Aorta (tissue), 5 donors: ENCODE measurements at regions not wholly inside any gene's neighbourhood (a gene's known extent, or its start where the extent isn't known, plus 50 kb on each side); places are given as distances from the start of the nearest gene placed in this dataset.
"Not testable (repeated sequence)": the region's sequence is repeated elsewhere in the genome, so short reads cannot be mapped to it uniquely, and the experiment has no call there.

Experiments used
- ATAC-seq: fragments of 200-7000 bp; cut with Tn5 transposase; one replicate; pipeline ENCODE4 v1.9.1; 2022; ENCODE audit warnings: moderate library complexity; ENCODE audit not compliant: low FRiP score
- DNase-seq, 2 donors: peaks; one replicate each; pipeline ENCODE4 v3.0.0-alpha.2; 2020
- H3K27ac ChIP-seq, 2 donors: one replicate each; pipeline ENCODE4 v1.5.1; 2013; ENCODE audit warnings: low read length in 2 of 2, mild to moderate bottlenecking in 2 of 2, moderate library complexity in 2 of 2, control low read depth in 1 of 2, inconsistent platforms in 1 of 2, low read depth in 1 of 2
- H3K27me3 ChIP-seq, 2 donors: one replicate each; pipeline ENCODE4 v1.6.1; 2013; ENCODE audit warnings: control low read depth in 1 of 2, low read length in 1 of 2, mild to moderate bottlenecking in 1 of 2, moderate library complexity in 1 of 2; ENCODE audit not compliant: insufficient read depth in 2 of 2, control insufficient read depth in 1 of 2
- H3K36me3 ChIP-seq, 2 donors: one replicate each; pipeline ENCODE4 v1.6.1; 2013; ENCODE audit warnings: control low read depth in 1 of 2, low read length in 1 of 2, mild to moderate bottlenecking in 1 of 2; ENCODE audit not compliant: insufficient read depth in 2 of 2, control insufficient read depth in 1 of 2
- H3K4me1 ChIP-seq, 2 donors: one replicate each; pipeline ENCODE4 v1.6.1; 2013; ENCODE audit warnings: low read length in 2 of 2, control low read depth in 1 of 2, mild to moderate bottlenecking in 1 of 2, moderate library complexity in 1 of 2; ENCODE audit not compliant: insufficient read depth in 2 of 2, control insufficient read depth in 1 of 2
- H3K4me3 ChIP-seq, 2 donors: one replicate each; pipeline ENCODE4 v1.5.1; 2013; ENCODE audit warnings: low read length in 2 of 2, control low read depth in 1 of 2, mild to moderate bottlenecking in 1 of 2
- H3K9me3 ChIP-seq: one replicate; pipeline ENCODE4 v1.6.1; 2013; ENCODE audit warnings: mild to moderate bottlenecking, low read length; ENCODE audit not compliant: control insufficient read depth
- WGBS, 2 donors: extraction: QIAGEN DNeasy Blood & Tissue Kit; methylation state at CpG; one replicate each; pipeline ENCODE4 v1.1.7; 2013; 5-methylcytosine and 5-hydroxymethylcytosine counted together
- intact Hi-C, 2 donors: fragments of 100-400 bp; cut with DNase I; formaldehyde crosslinking; loops; one replicate each; pipeline versions ENCODE4 v1.14.2 to v1.15.0; 2022
- donor health status: healthy with polysubstance abuse.
- donor health status: Bipolar disorder and iron deficiency.
- donor health status: DM: no; HTN: no; CAD: no.
- donor health status: DM: no; HTN: no; CAD: no.
- donor health status: DM: yes; HTN: yes; CAD: no.

DNA sequence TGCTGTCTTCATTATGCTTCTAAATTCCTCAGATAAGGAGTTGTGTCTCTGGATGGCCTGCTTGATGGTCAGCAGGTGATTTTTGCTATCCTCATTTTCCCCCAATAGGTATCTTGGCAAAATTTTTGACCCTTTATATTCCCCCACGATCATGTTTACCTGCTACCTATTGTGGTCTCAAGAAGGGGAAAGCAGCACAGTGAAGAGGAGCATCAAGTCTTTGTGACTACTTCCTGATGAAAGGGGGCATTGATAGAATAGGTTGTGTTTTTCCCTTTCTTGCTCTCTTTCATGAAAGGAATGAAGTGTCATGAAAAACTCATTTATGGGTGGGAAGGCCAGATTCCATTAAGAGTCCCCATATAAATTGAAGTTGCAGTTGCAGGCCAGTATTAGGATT is 153.8 kb downstream of the KLF8 start:
- H3K9me3 ChIP-seq: no peaks in the 10 kb centered on the region
- no peak overlapping the region for H3K4me3 ChIP-seq
- intact Hi-C loops: no loop called here
- H3K27ac ChIP-seq: no peak overlapping the region
- ATAC-seq (no peak), DNase-seq (no peak)
- no peaks in the 10 kb centered on the region for H3K4me1 ChIP-seq
- no peaks in the 10 kb centered on the region for H3K27me3 ChIP-seq
- WGBS, 2 donors: 50 to 62% methylated on average over 1 of the region's 1 CpG
- H3K36me3 ChIP-seq: no peaks in the 10 kb centered on the region

DNA sequence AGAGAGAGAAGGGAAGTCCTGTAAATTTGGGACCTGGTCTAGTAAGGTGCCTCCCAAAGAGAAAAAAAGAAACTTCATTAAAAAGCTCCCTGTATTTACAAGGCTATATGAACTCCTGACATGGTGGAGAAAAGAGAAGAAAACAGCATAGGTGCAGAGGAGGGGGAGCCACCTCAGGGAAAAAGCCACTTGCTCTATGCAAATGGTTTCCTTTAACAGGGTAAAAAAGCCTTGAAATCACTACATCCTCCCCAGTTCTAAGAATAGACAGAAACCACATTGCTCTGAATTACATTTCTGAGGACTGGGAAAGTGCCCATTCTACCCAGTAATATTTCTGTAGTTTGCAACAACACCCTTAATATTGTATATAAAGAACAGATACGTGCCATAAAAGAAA is 165.5 kb downstream of the KLF8 start:
- Histone ChIP-seq H3K27ac (no peak overlapping the region), H3K4me1 (no peaks in the 10 kb centered on the region), H3K9me3 (no peaks in the 10 kb centered on the region), H3K27me3 (no peaks in the 10 kb centered on the region), H3K4me3 (no peak overlapping the region), H3K36me3 (no peaks in the 10 kb centered on the region)
- ATAC-seq (no peak), DNase-seq (no peak)
- intact Hi-C loops: no loop called here
- WGBS, 2 donors: 80 to 84% methylated on average over 1 of the region's 1 CpG

DNA sequence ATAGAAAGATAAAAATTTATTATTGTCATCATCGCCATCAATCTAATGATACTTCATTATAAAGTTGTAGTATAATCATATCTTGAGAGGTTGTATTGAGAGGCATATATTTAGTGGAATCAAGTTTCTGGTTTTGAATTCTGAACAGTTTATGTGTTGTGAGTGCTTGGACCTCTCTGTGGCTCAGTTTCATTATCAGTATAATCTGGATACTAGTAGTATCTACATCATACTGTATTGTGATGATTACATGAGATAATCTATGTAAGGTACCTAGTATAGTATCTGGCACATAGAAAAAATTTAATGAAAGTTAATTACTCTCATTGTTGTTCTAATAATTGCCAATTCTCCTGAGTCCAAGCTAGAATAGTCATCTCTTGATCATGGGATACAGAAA is 161.2 kb upstream of the UBQLN2 start:
- no peaks in the 10 kb centered on the region for H3K27me3 ChIP-seq
- no peak overlapping the region for H3K27ac ChIP-seq
- no peaks in the 10 kb centered on the region for H3K9me3 ChIP-seq
- DNase-seq (no peak), ATAC-seq (no peak)
- WGBS, 2 donors: 77 to 93% methylated on average over 1 of the region's 1 CpG
- no peaks in the 10 kb centered on the region for H3K36me3 ChIP-seq
- intact Hi-C loops: no loop called here
- H3K4me1 ChIP-seq: no peaks in the 10 kb centered on the region
- no peak overlapping the region for H3K4me3 ChIP-seq

DNA sequence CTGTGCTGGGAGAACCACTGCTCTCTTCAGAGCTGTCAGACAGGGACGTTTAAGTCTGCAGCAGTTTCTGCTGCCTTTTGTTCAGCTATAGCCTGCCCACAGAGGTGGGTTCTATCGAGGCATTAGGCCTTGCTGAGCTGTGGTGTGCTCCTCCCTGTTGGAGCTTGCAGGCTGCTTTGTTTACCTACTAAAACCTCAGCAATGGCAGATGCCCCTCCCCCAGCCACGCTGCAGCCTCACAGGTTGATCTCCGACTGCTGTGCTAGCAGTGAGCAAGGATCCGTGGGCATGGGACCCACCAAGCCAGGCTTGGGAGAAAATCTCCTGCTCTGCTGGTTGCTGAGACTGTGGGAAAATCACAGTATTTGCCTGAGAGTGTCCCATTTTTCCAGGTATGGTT is 133.8 kb upstream of the UBQLN2 start:
- Histone ChIP-seq H3K9me3 (no peaks in the 10 kb centered on the region), H3K4me1 (no peaks in the 10 kb centered on the region), H3K27ac (no peak overlapping the region), H3K36me3 (no peaks in the 10 kb centered on the region), H3K4me3 (no peak overlapping the region), H3K27me3 (no peaks in the 10 kb centered on the region)
- DNase-seq (no peak), ATAC-seq (no peak)
- intact Hi-C loops: no loop called here
- WGBS, 2 donors: 28 to 50% methylated on average over 5 of the region's 5 CpGs

DNA sequence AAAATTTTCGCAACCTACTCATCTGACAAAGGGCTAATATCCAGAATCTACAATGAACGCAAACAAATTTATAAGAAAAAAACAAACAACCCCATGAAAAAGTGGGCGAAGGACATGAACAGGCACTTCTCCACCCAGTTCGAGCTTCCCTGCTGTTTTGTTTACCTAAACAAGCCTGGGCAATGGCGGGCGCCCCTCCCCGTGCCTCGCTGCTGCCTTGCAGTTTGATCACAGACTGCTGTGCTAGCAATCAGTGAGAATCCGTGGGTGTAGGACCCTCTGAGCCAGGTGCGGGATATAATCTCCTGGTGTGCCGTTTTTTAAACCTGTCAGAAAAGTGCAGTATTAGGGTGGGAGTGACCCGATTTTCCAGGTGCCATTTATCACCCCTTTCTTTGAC is 111.4 kb upstream of the UBQLN2 start:
- H3K27me3 ChIP-seq, H3K27ac ChIP-seq, H3K4me1 ChIP-seq, intact Hi-C loops, H3K4me3 ChIP-seq, H3K9me3 ChIP-seq, ATAC-seq, DNase-seq, H3K36me3 ChIP-seq: not testable (repeated sequence)
- 86% methylated on average over 12 of the region's 12 CpGs for WGBS, 2 donors

DNA sequence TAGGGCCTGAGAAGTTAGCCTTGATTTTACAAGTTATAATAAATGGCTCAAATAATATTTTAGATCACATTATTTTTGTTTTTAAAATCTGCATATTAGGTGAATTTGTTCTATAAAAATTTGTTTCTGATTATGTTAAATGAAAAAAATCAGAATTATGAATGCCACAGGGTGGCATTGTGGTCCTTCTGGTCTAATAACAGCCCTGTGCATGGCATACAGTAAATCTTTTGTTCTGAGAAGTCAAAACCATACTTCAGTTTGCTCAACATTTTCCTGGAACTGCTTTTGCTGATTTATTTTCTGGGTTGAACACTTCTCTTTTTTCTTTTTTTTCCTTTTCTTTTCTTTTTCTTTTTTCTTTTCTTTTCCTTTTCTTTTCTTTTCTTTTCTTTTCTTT is 101.0 kb upstream of the UBQLN2 start:
- H3K4me1 ChIP-seq: no peaks in the 10 kb centered on the region
- DNase-seq (no peak), ATAC-seq (no peak)
- H3K27ac ChIP-seq: no peak overlapping the region
- no peak overlapping the region for H3K4me3 ChIP-seq
- no peaks in the 10 kb centered on the region for H3K9me3 ChIP-seq
- no peaks in the 10 kb centered on the region for H3K27me3 ChIP-seq
- no peaks in the 10 kb centered on the region for H3K36me3 ChIP-seq
- intact Hi-C loops: no loop called here

DNA sequence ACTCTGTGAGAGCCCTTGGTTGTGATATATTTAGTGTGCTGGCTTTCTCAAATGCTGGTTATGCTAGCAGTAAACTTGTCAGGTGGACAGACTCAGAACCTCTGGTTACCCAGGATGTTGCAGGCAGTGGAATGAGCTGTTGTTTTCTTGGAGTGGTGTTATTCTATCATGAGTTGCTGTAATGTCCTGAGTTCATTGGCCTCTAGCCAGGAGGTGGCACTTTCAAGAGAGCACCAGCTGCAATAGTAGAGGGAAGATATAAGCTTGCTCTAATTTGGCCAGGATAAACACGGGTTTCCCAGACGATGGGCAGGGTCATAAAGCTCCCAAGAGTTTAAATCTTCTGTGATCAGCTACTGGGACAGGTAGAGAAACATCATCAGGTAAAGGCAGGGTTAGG is 95.0 kb upstream of the UBQLN2 start:
- intact Hi-C loops: no loop called here
- H3K27ac ChIP-seq: no peak overlapping the region
- WGBS, 2 donors: 42 to 65% methylated on average over 2 of the region's 2 CpGs
- no peak overlapping the region for H3K4me3 ChIP-seq
- H3K27me3 ChIP-seq: no peaks in the 10 kb centered on the region
- DNase-seq (no peak), ATAC-seq (no peak)
- H3K4me1 ChIP-seq: no peaks in the 10 kb centered on the region
- no peaks in the 10 kb centered on the region for H3K9me3 ChIP-seq
- H3K36me3 ChIP-seq: no peaks in the 10 kb centered on the region

DNA sequence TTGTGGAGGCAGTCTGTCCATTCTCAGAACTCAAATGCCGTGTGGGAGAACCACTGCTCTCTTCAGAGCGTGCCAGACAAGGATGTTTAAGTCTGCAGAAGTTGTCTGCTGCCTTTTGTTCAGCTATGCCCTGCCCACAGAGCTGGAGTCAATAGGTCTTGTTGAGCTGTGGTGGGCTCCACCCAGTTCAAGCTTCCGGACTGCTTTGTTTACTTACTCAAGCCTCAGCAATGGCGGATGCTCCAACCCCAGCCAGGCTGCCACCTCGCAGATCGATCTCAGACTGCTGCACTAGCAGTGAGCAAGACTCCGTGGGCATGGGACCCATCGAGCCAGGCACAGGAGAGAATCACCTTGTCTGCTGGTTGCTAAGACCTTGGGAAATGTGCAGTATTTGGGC is 68.5 kb upstream of the UBQLN2 start:
- H3K4me3 ChIP-seq, H3K36me3 ChIP-seq, DNase-seq, intact Hi-C loops, ATAC-seq, H3K4me1 ChIP-seq, H3K27ac ChIP-seq, H3K27me3 ChIP-seq, H3K9me3 ChIP-seq: not testable (repeated sequence)
- WGBS, 2 donors: 82 to 88% methylated on average over 8 of the region's 8 CpGs

DNA sequence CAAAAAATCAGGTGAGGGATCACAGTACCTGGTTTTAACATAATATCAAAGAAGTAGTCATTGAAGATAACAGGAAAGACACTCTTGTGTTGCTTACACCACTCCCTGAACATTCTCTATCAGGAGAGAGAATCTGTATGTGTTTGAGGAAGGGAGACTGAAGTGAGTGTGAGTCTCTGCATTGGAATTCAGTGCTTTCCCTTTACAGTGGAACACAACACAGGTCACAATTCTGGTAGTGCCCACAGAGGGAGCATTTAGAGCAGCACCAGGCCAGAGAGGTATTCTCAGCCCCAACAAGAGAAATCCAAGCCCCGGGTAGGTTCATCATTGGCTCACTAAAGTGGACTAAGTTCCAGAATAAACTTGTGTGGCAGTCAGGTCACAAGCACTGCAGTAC is 64.7 kb upstream of the UBQLN2 start:
- Histone ChIP-seq H3K4me1 (no peaks in the 10 kb centered on the region), H3K36me3 (no peaks in the 10 kb centered on the region), H3K9me3 (no peaks in the 10 kb centered on the region), H3K27me3 (no peaks in the 10 kb centered on the region), H3K4me3 (no peak overlapping the region), H3K27ac (no peak overlapping the region)
- intact Hi-C loops: no loop called here
- no peak for ATAC-seq
- DNase-seq: no peak
- WGBS, 2 donors: 63 to 86% methylated on average over 1 of the region's 1 CpG

DNA sequence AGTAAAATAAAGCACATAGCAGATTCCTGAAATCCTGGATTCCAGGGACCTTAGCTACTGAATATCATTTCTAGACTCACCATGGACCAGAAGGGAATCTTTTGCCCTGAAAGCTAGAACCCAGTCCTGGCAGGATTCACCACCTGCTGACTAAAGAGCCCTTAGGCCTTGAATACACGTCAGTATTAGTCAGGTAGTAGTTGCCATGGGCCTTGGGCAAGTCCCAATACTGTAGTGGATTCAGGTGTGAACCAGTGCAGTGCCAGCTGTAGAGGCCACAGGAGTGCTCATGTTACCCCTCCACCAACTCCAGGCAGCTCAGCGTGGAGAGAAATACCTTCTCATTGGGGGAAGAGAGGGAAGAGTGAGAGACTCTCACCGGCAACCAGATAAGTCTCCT is 64.1 kb upstream of the UBQLN2 start:
- no peak for ATAC-seq
- no peaks in the 10 kb centered on the region for H3K27me3 ChIP-seq
- no peak for DNase-seq
- no peak overlapping the region for H3K27ac ChIP-seq
- no peaks in the 10 kb centered on the region for H3K4me1 ChIP-seq
- no peaks in the 10 kb centered on the region for H3K36me3 ChIP-seq
- intact Hi-C loops: no loop called here
- WGBS, 2 donors: 60 to 86% methylated on average over 3 of the region's 3 CpGs
- H3K9me3 ChIP-seq: no peaks in the 10 kb centered on the region
- no peak overlapping the region for H3K4me3 ChIP-seq
